ENCODE measurements at regions not wholly inside any gene's neighbourhood (a gene's known extent, or its start where the extent isn't known, plus 50 kb on each side); places are given as distances from the start of the nearest gene placed in this dataset.

DNA sequence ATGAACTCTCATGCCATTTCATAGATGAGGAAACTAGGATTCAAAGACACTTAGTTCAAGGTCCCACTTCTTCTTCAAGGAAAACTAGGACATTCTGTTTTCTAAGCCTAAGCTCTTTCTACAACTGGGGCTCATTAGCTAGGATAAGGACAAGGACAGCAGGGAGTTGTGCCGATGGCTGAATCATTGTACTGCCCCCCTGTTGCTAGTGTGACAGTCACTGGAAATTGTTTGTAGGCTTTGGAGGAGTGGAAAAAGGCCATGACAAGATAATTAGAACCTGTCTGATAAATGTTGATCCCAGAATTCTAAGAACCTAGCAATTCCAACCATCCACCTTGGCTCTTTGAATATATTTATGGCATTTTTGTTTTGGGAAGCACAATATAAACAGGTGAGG lies 445.7 kb downstream of the CDH8 start:
- TF ChIP-seq, protein P1, sequence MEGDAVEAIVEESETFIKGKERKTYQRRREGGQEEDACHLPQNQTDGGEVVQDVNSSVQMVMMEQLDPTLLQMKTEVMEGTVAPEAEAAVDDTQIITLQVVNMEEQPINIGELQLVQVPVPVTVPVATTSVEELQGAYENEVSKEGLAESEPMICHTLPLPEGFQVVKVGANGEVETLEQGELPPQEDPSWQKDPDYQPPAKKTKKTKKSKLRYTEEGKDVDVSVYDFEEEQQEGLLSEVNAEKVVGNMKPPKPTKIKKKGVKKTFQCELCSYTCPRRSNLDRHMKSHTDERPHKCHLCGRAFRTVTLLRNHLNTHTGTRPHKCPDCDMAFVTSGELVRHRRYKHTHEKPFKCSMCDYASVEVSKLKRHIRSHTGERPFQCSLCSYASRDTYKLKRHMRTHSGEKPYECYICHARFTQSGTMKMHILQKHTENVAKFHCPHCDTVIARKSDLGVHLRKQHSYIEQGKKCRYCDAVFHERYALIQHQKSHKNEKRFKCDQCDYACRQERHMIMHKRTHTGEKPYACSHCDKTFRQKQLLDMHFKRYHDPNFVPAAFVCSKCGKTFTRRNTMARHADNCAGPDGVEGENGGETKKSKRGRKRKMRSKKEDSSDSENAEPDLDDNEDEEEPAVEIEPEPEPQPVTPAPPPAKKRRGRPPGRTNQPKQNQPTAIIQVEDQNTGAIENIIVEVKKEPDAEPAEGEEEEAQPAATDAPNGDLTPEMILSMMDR (IDR thresholded peaks at IDR 0.05), result no peak
- TF ChIP-seq POLR2A (IDR thresholded peaks at IDR 0.05), result no peak

All from ovary (tissue), 3 donors.